Endothelial cell (in vitro differentiated cells): ENCODE measurements at regions not wholly inside any gene's neighbourhood (a gene's known extent, or its start where the extent isn't known, plus 50 kb on each side); places are given as distances from the start of the nearest gene placed in this dataset.

ENCODE experiments used
- DNase-seq: peaks from one replicate; pipeline ENCODE4 v3.0.0; 2021; ENCODE audit warnings: low spot score
- H3K27ac Mint-ChIP-seq: one replicate; pipeline ENCODE4 v1.8.0; 2021; ENCODE audit warnings: mixed read lengths, inconsistent platforms; ENCODE audit not compliant: unreplicated experiment
- H3K27me3 Mint-ChIP-seq: one replicate; pipeline ENCODE4 v1.8.0; 2021; ENCODE audit warnings: mild to moderate bottlenecking, moderate library complexity, mixed read lengths, inconsistent platforms; ENCODE audit not compliant: unreplicated experiment
- H3K36me3 Mint-ChIP-seq: one replicate; pipeline ENCODE4 v1.8.0; 2021; ENCODE audit warnings: mild to moderate bottlenecking, low read depth, mixed read lengths, inconsistent platforms; ENCODE audit not compliant: unreplicated experiment
- H3K4me1 Mint-ChIP-seq: one replicate; pipeline ENCODE4 v1.8.0; 2021; ENCODE audit warnings: mild to moderate bottlenecking, mixed read lengths, inconsistent platforms; ENCODE audit not compliant: unreplicated experiment
- H3K4me3 Mint-ChIP-seq: one replicate; pipeline ENCODE4 v1.8.0; 2021; ENCODE audit warnings: mild to moderate bottlenecking, mixed read lengths, inconsistent platforms; ENCODE audit not compliant: unreplicated experiment
- H3K9me3 Mint-ChIP-seq: one replicate; pipeline ENCODE4 v1.8.0; 2021; ENCODE audit warnings: mixed read lengths, inconsistent platforms; ENCODE audit not compliant: unreplicated experiment
- TF ChIP-seq, protein P1 (sequence below): fragments of 200-600 bp; sonication (generic); IDR thresholded peaks from one replicate; pipeline ENCODE4 v1.5.0; 2021; ENCODE audit warnings: antibody characterized with exemption; ENCODE audit not compliant: unreplicated experiment

DNA sequence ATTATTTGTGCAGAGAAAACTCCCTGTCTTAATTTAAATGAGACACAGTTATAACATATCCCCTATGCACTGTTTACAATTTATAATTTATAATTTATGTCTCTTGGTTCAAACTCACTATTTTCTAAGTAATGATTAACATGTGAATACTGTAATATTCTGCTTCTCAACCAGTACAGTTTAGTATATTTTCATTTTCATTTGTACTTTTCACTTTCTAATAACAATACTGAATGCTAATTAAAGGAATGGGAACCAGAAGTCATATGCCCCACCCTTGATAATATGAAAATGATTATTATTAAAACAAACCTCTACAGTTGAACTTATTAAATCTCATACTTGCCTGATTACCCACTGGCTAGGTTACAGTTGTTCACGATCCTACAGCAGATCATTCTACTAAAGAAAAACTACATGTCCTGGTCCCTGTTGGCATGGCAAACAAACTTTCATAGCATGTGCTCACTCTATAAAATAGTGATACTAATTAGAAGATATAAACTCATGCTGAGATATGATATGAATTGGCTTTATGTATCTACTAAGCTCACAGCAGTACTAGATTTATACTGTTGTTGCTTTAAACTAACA is 66.4 kb downstream of the POU5F2 start:
- Mint-ChIP-seq H3K4me1 (peaks cover 4% of the 10 kb centered on the region), H3K4me3 (no peak overlapping the region), H3K27ac (no peak overlapping the region), H3K27me3 (no peaks in the 10 kb centered on the region), H3K36me3 (no peaks in the 10 kb centered on the region), H3K9me3 (no peaks in the 10 kb centered on the region)
- DNase-seq, result no peak
- TF ChIP-seq, protein P1, sequence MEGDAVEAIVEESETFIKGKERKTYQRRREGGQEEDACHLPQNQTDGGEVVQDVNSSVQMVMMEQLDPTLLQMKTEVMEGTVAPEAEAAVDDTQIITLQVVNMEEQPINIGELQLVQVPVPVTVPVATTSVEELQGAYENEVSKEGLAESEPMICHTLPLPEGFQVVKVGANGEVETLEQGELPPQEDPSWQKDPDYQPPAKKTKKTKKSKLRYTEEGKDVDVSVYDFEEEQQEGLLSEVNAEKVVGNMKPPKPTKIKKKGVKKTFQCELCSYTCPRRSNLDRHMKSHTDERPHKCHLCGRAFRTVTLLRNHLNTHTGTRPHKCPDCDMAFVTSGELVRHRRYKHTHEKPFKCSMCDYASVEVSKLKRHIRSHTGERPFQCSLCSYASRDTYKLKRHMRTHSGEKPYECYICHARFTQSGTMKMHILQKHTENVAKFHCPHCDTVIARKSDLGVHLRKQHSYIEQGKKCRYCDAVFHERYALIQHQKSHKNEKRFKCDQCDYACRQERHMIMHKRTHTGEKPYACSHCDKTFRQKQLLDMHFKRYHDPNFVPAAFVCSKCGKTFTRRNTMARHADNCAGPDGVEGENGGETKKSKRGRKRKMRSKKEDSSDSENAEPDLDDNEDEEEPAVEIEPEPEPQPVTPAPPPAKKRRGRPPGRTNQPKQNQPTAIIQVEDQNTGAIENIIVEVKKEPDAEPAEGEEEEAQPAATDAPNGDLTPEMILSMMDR, result no peak

DNA sequence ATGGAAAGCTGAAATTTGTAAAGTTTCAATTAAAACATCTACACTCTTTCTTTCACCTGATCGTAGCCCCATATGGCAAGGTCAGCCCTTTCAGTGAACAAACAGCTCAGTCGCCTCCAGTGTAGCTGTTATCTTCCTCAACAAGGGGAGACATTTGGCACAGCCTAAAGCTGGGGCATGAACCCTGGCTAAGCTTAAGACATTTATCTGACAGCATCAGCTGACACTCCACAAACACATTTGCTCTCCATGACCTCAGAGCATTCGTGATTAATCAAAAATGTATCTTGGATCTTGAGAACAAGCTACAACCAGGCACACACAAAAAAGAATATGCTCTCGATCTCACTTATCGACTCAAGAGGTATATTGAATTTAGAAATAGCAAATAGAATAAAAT is 67.3 kb downstream of the POU5F2 start:
- Mint-ChIP-seq H3K27me3 (no peaks in the 10 kb centered on the region), H3K4me1 (peaks cover 4% of the 10 kb centered on the region), H3K36me3 (no peaks in the 10 kb centered on the region), H3K9me3 (no peaks in the 10 kb centered on the region), H3K27ac (no peak overlapping the region), H3K4me3 (no peak overlapping the region)
- no peak for DNase-seq
- TF ChIP-seq, protein P1, result no peak

DNA sequence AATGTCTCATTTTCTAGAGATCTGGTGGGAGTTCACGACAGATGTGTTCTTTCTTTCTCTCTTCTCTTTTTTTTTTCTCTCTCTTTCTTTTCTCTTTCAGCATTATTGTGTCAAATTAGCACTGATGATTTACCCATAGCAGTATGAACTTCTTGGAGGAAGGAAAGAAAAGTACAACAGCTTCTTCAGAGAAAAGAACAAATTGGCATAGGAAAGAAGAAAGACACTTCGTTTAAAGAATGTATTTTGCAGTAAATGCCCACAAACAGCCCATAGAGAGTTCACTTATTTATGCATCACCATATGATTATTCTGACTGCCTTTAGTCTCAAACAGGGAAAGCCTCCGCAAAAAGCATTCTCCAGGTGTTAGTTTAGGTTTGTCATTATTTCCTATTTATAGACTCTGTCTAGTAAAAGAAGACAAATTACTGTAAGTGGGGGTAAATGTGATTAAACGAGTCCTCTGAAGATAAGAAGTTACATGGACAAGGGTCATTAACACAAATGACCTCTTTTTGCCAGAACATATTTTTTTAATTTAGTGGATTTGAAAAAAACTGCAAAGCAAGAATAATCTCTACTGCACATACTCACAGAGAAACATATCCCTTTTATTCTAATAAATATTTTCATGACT is 68.0 kb downstream of the POU5F2 start:
- H3K4me3 Mint-ChIP-seq, result no peak overlapping the region
- no peaks in the 10 kb centered on the region for H3K36me3 Mint-ChIP-seq
- peaks cover 4% of the 10 kb centered on the region for H3K4me1 Mint-ChIP-seq
- no peak overlapping the region for H3K27ac Mint-ChIP-seq
- H3K27me3 Mint-ChIP-seq, result no peaks in the 10 kb centered on the region
- no peaks in the 10 kb centered on the region for H3K9me3 Mint-ChIP-seq
- DNase-seq, result no peak
- TF ChIP-seq, protein P1, result no peak

DNA sequence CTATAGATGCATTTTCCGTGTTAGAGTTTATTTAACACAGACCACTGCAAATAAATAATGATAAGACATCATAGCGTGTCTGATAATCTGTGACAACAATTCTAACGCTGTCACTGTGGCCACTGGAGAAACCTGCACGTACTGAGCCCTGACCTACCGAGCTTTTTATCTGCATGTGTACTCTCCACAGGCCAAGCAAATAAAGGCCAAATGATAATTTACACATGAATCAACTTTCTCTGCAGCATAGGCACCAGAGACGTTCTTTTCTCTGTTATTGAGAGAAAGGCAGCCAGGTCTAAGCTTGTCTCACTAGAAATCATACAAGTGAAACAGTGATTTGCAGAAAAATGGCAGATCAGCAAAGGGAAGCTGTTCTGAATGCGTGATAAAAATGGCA is 75.8 kb downstream of the POU5F2 start:
- no peaks in the 10 kb centered on the region for H3K4me1 Mint-ChIP-seq
- DNase-seq, result no peak
- H3K4me3 Mint-ChIP-seq, result no peak overlapping the region
- H3K36me3 Mint-ChIP-seq, result no peaks in the 10 kb centered on the region
- no peaks in the 10 kb centered on the region for H3K9me3 Mint-ChIP-seq
- TF ChIP-seq, protein P1, result no peak
- no peak overlapping the region for H3K27ac Mint-ChIP-seq
- H3K27me3 Mint-ChIP-seq, result peaks cover 3% of the 10 kb centered on the region

DNA sequence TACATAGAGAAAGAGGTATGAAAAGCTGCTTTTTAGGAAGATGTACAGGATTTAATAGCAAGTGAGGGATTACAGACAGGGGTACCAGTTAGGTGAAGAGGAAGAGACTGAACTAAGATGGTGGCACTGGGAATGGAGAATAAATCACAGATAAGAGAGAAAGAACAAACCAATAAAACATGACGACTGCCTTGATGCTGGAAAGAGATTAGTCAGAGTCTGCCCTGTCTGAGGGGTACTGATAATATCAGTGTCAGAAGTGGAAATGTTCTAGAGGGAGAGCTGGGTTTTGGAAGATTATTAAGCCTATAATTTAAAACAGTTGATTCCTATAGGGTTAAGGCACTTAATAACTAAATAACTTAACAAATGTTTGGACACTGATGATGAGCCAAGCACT is 77.7 kb downstream of the NR2F1 start:
- H3K4me3 Mint-ChIP-seq, result no peak overlapping the region
- TF ChIP-seq, protein P1, result no peak
- H3K4me1 Mint-ChIP-seq, result no peaks in the 10 kb centered on the region
- H3K9me3 Mint-ChIP-seq, result no peaks in the 10 kb centered on the region
- no peaks in the 10 kb centered on the region for H3K36me3 Mint-ChIP-seq
- peaks cover 3% of the 10 kb centered on the region for H3K27me3 Mint-ChIP-seq
- DNase-seq, result no peak
- H3K27ac Mint-ChIP-seq, result no peak overlapping the region
